HCT116 (cell line): ENCODE measurements at regions not wholly inside any gene's neighbourhood (a gene's known extent, or its start where the extent isn't known, plus 50 kb on each side); places are given as distances from the start of the nearest gene placed in this dataset.

Experiments used
- CEBPB ChIP-seq: IDR thresholded peaks from 2 replicates; pipeline ENCODE4 v1.6.1; 2012; ENCODE audit warnings: low read depth
- CTCF ChIP-seq, 3 experiments: fragments of 200-600 bp in 1 of 3; sonication (generic) in 1 of 3; IDR thresholded peaks in 2 of 3; conservative IDR thresholded peaks in 1 of 3; 2 replicates each; pipeline ENCODE4 v1.5.1; 2012 to 2017; ENCODE audit warnings: low read depth in 2 of 3, low read length in 2 of 3, antibody characterized with exemption in 1 of 3, borderline replicate concordance in 1 of 3, control low read depth in 1 of 3, mild to moderate bottlenecking in 1 of 3, mixed read lengths in 1 of 3, mixed run types in 1 of 3, moderate library complexity in 1 of 3; ENCODE audit not compliant: insufficient read depth in 1 of 3
- EGR1 ChIP-seq: IDR thresholded peaks from 2 replicates; pipeline ENCODE4 v1.6.1; 2012; ENCODE audit warnings: low read depth
- EZH2 ChIP-seq: fragments of 200-600 bp; sonication (generic); IDR thresholded peaks from 2 replicates; pipeline ENCODE4 v1.6.1; 2017; ENCODE audit warnings: antibody characterized with exemption, mixed run types
- EZH2phosphoT487 ChIP-seq: fragments of 200-600 bp; IDR thresholded peaks from 2 replicates; pipeline ENCODE4 v1.6.1; 2018; ENCODE audit warnings: antibody characterized with exemption, borderline replicate concordance
- POLR2AphosphoS5 ChIP-seq: IDR thresholded peaks from 2 replicates; pipeline ENCODE4 v1.6.1; 2011; ENCODE audit warnings: mild to moderate bottlenecking, low read depth, low read length, moderate library complexity
- SIN3A ChIP-seq: IDR thresholded peaks from 2 replicates; pipeline ENCODE4 v1.6.1; 2012; ENCODE audit warnings: low read depth
- SP1 ChIP-seq: IDR thresholded peaks from 2 replicates; pipeline ENCODE4 v1.6.1; 2012; ENCODE audit warnings: low read depth
- SRF ChIP-seq: IDR thresholded peaks from 2 replicates; pipeline ENCODE4 v1.6.1; 2012; ENCODE audit warnings: low read depth
- TF ChIP-seq, protein P1 (sequence below): IDR thresholded peaks from 2 replicates; pipeline ENCODE4 v1.6.1; 2012; ENCODE audit warnings: low read depth
- TF ChIP-seq, protein P2 (sequence below): IDR thresholded peaks from 2 replicates; pipeline ENCODE4 v1.6.1; 2012

- no peak for TF ChIP-seq SIN3A
- TF ChIP-seq, protein P1, sequence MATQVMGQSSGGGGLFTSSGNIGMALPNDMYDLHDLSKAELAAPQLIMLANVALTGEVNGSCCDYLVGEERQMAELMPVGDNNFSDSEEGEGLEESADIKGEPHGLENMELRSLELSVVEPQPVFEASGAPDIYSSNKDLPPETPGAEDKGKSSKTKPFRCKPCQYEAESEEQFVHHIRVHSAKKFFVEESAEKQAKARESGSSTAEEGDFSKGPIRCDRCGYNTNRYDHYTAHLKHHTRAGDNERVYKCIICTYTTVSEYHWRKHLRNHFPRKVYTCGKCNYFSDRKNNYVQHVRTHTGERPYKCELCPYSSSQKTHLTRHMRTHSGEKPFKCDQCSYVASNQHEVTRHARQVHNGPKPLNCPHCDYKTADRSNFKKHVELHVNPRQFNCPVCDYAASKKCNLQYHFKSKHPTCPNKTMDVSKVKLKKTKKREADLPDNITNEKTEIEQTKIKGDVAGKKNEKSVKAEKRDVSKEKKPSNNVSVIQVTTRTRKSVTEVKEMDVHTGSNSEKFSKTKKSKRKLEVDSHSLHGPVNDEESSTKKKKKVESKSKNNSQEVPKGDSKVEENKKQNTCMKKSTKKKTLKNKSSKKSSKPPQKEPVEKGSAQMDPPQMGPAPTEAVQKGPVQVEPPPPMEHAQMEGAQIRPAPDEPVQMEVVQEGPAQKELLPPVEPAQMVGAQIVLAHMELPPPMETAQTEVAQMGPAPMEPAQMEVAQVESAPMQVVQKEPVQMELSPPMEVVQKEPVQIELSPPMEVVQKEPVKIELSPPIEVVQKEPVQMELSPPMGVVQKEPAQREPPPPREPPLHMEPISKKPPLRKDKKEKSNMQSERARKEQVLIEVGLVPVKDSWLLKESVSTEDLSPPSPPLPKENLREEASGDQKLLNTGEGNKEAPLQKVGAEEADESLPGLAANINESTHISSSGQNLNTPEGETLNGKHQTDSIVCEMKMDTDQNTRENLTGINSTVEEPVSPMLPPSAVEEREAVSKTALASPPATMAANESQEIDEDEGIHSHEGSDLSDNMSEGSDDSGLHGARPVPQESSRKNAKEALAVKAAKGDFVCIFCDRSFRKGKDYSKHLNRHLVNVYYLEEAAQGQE, result no peak
- TF ChIP-seq CTCF (IDR thresholded peaks at IDR 0.05 in 2 of 3, conservative IDR thresholded peaks at IDR 0.05 in 1 of 3; ENCODE audit: borderline replicate concordance in 1 of 3, insufficient read depth in 1 of 3, low read depth in 2 of 3, low read length in 2 of 3), result no peak
- no peak for TF ChIP-seq EZH2
- TF ChIP-seq, protein P2, sequence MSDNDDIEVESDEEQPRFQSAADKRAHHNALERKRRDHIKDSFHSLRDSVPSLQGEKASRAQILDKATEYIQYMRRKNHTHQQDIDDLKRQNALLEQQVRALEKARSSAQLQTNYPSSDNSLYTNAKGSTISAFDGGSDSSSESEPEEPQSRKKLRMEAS, result no peak
- TF ChIP-seq POLR2AphosphoS5, result no peak
- no peak for TF ChIP-seq CEBPB
- TF ChIP-seq EZH2phosphoT487, result no peak
- TF ChIP-seq SP1, result no peak
- no peak for TF ChIP-seq SRF
- TF ChIP-seq EGR1, result no peak
Observed at GRCh38 chr2:53543083-53543482, 224.5 kb upstream of the CHAC2 start.
